ENCODE measurements at regions not wholly inside any gene's neighbourhood (a gene's known extent, or its start where the extent isn't known, plus 50 kb on each side); places are given as distances from the start of the nearest gene placed in this dataset.

DNA sequence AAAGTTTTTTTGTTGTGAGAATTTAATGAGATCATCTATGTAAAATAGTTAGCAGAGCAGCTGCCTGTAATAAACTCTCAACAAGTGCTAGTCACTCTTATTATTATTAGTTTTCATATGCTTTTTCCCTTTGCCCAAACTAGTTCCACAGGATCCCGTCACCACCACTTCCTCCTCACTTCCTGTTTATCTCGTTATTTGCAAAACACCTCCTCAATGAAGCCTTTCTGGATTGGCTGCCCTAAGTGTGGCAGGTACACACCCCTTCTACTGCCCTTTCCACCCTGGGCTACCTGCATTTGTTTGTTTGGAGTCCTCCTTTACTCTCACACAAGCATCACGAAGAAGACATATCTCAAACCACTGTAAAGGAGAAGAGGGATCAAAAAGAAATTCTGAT is 54.4 kb upstream of the KLF3 start:
- no peak for DNase-seq

DNA sequence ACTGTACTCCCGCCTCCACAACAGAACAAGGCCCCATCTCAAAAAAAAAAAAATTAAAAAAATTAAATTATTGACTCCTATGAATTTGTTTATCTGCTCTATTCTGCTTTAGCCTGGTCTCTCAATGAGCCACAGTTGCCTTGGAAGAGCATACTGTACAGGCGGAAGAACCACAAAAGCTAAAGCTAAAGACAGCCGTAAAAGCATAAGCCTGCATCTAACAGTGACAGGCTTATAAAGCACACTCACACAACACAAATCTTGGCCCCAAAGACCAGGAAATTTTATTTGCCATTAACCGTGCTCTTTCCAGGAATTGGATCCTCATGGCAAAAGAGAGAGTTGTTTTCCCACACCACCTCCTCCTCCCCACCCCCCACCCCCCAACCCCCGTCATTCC is 53.5 kb upstream of the KLF3 start:
- DNase-seq: no peak

DNA sequence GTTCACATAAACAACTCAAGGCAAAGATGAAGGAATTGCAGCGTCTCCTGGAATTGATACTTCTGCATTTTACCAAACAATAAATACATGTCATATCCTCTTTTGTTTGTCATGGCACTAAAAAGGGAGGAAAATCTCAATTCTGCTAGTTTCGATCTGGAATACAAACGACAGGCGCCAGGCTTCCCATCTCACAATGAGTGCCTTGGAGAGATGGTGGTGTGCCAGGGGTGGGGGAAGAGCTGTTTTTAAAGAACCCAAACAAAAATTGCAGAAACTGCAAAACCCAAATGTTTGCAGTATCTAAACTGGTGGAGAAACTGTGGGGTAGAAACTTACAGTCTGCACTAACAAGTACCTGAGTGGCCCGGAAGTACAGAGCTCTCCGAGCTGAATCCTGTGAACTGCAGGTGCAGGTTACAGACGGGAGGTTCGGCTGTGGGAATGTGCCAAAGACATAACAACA is 53.0 kb upstream of the KLF3 start:
- no peak for DNase-seq

DNA sequence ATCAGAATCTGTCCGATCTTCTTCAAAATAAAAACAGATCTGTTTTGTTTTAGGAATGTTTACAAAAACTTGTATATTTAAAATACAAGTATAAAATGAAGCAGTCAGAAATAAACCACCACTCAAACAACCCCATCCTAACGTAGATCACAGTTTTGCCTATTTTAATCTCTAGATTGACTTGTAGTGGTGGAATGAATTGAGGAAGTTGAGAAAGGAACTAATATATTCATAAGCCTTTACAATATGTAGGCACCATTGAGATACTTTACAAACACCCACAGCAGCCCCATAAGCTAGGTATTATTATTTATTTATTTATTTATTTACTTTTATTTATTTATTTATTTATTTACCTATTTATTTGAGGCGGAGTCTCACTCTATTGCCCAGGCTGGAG is 52.3 kb upstream of the KLF3 start:
- no peak for DNase-seq

DNA sequence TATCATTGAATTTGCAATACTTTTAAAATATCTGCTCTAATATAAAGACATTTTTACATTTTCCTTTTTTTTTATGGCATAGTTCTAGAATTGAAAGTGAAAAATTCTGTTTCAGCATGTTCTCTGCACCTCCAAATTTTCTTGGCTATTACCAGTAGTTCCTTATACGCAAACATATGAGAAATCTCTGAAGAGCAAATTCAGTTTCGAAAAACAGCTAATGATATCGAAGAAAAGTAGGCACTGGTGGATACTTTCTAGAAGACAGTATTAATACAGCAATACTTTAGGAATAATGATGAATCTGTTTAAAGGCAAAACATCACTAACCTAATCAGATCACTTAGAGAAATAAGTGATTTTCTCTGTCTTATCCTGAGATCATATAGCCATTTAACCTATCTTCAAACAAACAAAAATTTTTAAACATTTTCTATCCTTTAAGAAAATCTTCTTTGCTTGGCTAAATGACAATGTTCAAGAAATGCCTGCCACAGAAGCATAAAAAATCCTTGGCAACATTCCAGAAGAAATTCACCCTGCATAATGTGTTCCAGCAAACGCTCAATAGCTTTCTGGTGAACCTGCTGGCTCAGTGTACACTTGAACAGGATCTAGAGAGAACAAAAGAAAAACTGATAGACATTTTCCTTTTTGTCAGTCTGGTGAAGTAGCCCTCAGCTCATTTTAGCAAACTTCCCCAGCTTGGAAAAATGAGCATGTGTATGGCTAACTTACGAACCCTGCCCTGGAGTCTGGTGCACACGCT is 51.2 kb upstream of the KLF3 start:
- no peak for DNase-seq

Data from CD4-positive, alpha-beta T cell treated with Interleukin-1 beta for 1 hour (primary cell).